ENCODE measurements at regions not wholly inside any gene's neighbourhood (a gene's known extent, or its start where the extent isn't known, plus 50 kb on each side); places are given as distances from the start of the nearest gene placed in this dataset.

DNA sequence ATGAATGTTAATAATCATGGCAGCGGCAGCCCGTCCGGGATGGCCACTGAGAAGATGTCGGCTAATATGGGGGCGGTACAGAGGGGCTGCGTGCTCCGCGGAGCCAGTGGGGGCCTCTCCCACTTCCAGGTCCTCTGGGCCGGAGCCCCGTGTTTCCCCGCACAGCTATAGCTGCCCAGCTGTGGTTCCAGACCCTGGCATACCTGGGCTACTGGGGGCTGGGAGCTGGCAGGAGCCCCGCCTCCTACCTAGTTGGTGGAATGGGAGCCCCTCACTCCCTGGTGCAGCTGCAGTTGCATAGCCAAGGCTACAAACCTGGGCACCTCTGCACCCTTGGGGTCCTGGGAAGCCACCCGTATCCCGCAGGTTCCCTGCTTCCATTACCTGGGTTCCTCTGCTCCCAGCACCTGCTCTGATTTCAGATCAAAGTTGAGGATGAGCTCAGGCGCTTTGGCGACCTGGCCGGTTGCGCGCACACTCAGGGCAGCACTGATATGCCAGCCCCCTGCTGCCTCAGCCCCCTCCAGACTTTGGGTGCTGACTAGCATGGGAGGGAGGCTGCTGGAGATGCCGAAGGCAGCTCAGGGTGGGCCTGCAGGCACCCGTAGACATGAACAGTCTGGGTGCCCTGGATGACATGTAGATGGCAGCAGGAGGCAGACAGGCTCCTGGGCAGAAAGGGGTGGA lies 236.5 kb upstream of the SEMA3D start:
- WGBS, 2 experiments (ENCODE audit: extremely low coverage in 1 of 2, insufficient coverage in 1 of 2, insufficient read length in 1 of 2, insufficient replicate concordance in 2 of 2, low coverage in 1 of 2, low lambda C conversion rate in 2 of 2, missing lambda C conversion rate in 1 of 2), result 95% methylated on average over 20 of the region's 21 CpGs; no CpG with 5 or more reads in 1 of the 2 experiments
- TF ChIP-seq SIN3A (conservative IDR thresholded peaks at IDR 0.05 in 1 of 2, IDR thresholded peaks at IDR 0.05 in 1 of 2; ENCODE audit: low read depth in 1 of 2, low read length in 2 of 2) (no peak), KDM5A (IDR thresholded peaks at IDR 0.05; ENCODE audit: low read length) (no peak), CHD1 (IDR thresholded peaks at IDR 0.05; ENCODE audit: low read depth, low read length) (no peak), ZNF274 (IDR thresholded peaks at IDR 0.05; ENCODE audit: borderline replicate concordance, extremely low read depth, low read length) (no peak), MAFK (IDR thresholded peaks at IDR 0.05; ENCODE audit: low read depth, low read length) (no peak), CTBP2 (IDR thresholded peaks at IDR 0.05; ENCODE audit: borderline replicate concordance, insufficient read depth, insufficient read length, low read length) (no peak), TCF12 (IDR thresholded peaks at IDR 0.05; ENCODE audit: low read depth, low read length) (no peak), YY1 (IDR thresholded peaks at IDR 0.05; ENCODE audit: low read depth, low read length) (no peak), SP1 (IDR thresholded peaks at IDR 0.05; ENCODE audit: low read depth, low read length) (no peak), TEAD4 (IDR thresholded peaks at IDR 0.05; ENCODE audit: low read depth, low read length) (no peak), TAF7 (optimal IDR thresholded peaks at IDR 0.05; ENCODE audit: borderline replicate concordance, low read depth, low read length) (no peak)
- TF ChIP-seq, protein P1, sequence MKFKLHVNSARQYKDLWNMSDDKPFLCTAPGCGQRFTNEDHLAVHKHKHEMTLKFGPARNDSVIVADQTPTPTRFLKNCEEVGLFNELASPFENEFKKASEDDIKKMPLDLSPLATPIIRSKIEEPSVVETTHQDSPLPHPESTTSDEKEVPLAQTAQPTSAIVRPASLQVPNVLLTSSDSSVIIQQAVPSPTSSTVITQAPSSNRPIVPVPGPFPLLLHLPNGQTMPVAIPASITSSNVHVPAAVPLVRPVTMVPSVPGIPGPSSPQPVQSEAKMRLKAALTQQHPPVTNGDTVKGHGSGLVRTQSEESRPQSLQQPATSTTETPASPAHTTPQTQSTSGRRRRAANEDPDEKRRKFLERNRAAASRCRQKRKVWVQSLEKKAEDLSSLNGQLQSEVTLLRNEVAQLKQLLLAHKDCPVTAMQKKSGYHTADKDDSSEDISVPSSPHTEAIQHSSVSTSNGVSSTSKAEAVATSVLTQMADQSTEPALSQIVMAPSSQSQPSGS (IDR thresholded peaks at IDR 0.05; ENCODE audit: low read length), result no peak

More for the DNA sequence above, 236.5 kb upstream of the SEMA3D start:
- Histone ChIP-seq H3K4ac (replicated peaks; ENCODE audit: insufficient read length, low read depth, low read length) (no peak overlapping the region), H2AFZ (ENCODE audit: low read length) (peak overlapping the region; percentile 95; the same call in 1 of the 2 replicates), H3K36me3 (ENCODE audit: control insufficient read depth in 2 of 4, insufficient read depth in 4 of 4, low read length in 3 of 4) (no peaks in the 10 kb centered on the region), H3K79me1 (ENCODE audit: low read depth, low read length) (no peaks in the 10 kb centered on the region), H3K4me2 (ENCODE audit: insufficient read depth in 1 of 2, low read depth in 2 of 2, low read length in 2 of 2) (no peak overlapping the region), H2BK120ac (replicated peaks; ENCODE audit: low read depth, low read length) (no peak overlapping the region), H2BK15ac (ENCODE audit: low read length) (no peak overlapping the region), H3K14ac (ENCODE audit: insufficient read length) (no peak overlapping the region), H3K18ac (ENCODE audit: extremely low read depth, low read length) (no peak overlapping the region), H3K4me1 (replicated peaks in 1 of 4; ENCODE audit: control insufficient read depth in 3 of 4, insufficient read depth in 4 of 4, low read length in 3 of 4) (no peaks in the 10 kb centered on the region), H2AK5ac (ENCODE audit: low read depth, low read length) (no peak overlapping the region), H3K27me3 (replicated peaks in 1 of 4; ENCODE audit: control insufficient read depth in 3 of 4, extremely low read depth in 1 of 4, insufficient read depth in 3 of 4, low read length in 3 of 4) (no peaks in the 10 kb centered on the region), H3K56ac (replicated peaks; ENCODE audit: insufficient read length, low read depth, low read length) (no peak overlapping the region), H3K9ac (replicated peaks in 1 of 4; ENCODE audit: extremely low read depth in 1 of 4, low read depth in 3 of 4, low read length in 3 of 4) (no peak overlapping the region), H4K91ac (replicated peaks; ENCODE audit: insufficient read length, low read length) (no peak overlapping the region), H4K5ac (ENCODE audit: insufficient read length, low read depth, low read length) (no peak overlapping the region), H2BK20ac (ENCODE audit: low read length) (no peak overlapping the region), H2BK12ac (ENCODE audit: low read depth, low read length) (no peak overlapping the region), H3K79me2 (ENCODE audit: control insufficient read depth in 1 of 2, insufficient read depth in 2 of 2, low read length in 2 of 2) (no peaks in the 10 kb centered on the region), H3K23ac (ENCODE audit: insufficient read length) (no peak overlapping the region), H4K20me1 (replicated peaks in 1 of 2; ENCODE audit: control insufficient read depth in 1 of 2, insufficient read depth in 2 of 2, low read length in 2 of 2) (no peaks in the 10 kb centered on the region), H3K27ac (ENCODE audit: low read depth, low read length) (no peak overlapping the region), H3K23me2 (ENCODE audit: low read depth, low read length) (no peaks in the 10 kb centered on the region), H3K4me3 (ENCODE audit: extremely low read depth in 1 of 4, insufficient read depth in 2 of 4, low read depth in 3 of 4, low read length in 4 of 4) (no peak overlapping the region), H3K9me3 (ENCODE audit: insufficient read depth in 2 of 2, low read depth in 1 of 2, low read length in 1 of 2) (no peaks in the 10 kb centered on the region; a peak in 1 of 4 replicates), H2BK5ac (ENCODE audit: low read depth, low read length) (no peak overlapping the region), H4K8ac (ENCODE audit: extremely low read depth, insufficient read depth, low read length) (peak overlapping the region; percentile 65; the same call in 1 of the 2 replicates)
- POLR2A ChIA-PET (ENCODE audit: partially characterized antibody), result no interaction called here
- FAIRE-seq (no peak), DNase-seq (ENCODE audit: low read depth in 1 of 2, low spot score in 2 of 2) (no peak)
- CTCF ChIA-PET (ENCODE audit: partially characterized antibody), result interaction anchor here (1.0 kb wide), 1 partner anchor 231 kb away, joined by 3 read pairs; no protein-coding TSS in a partner anchor

Data from H1 (cell line).